IMR-90 (cell line): ENCODE measurements at regions not wholly inside any gene's neighbourhood (a gene's known extent, or its start where the extent isn't known, plus 50 kb on each side); places are given as distances from the start of the nearest gene placed in this dataset.

Source experiments
- ATAC-seq: fragments of 200-7000 bp; cut with Tn5 transposase; 2 replicates; pipeline ENCODE4 v1.9.1; 2020; ENCODE audit warnings: low read depth, mild to moderate bottlenecking, moderate library complexity
- BruUV-seq: library from RNA; stranded (reverse); fragments of 400-500 nt; replicated peaks from 2 replicates; lab custom pipeline; 2021; lab: Mats Ljungman, UMichigan
- CTCF ChIA-PET: fragments of 300-600 bp; formaldehyde crosslinking; extraction: SDS; loops from one replicate; lab custom pipeline; 2021; ENCODE audit warnings: antibody characterized with exemption; lab: Yijun Ruan, JAX
- POLR2A ChIA-PET: fragments of 300-600 bp; sonication (Branson Sonifier 250); formaldehyde crosslinking; loops from one replicate; lab custom pipeline; 2022; ENCODE audit warnings: antibody characterized with exemption; ENCODE audit not compliant: unreplicated experiment; lab: Charles Lee
- DNase-seq: peaks from one replicate; pipeline ENCODE4 v3.0.0; 2013
- H2AFZ ChIP-seq: replicated peaks from 2 replicates; pipeline ENCODE3; 2013; ENCODE audit warnings: low read length, mild to moderate bottlenecking; ENCODE audit not compliant: poor library complexity
- H2AK5ac ChIP-seq: 2 replicates; pipeline ENCODE4 v1.6.1; 2013; ENCODE audit warnings: low read depth, low read length, inconsistent platforms
- H2AK9ac ChIP-seq: replicated peaks from 2 replicates; pipeline ENCODE3; 2013; ENCODE audit warnings: mild to moderate bottlenecking, low read depth, low read length, moderate library complexity; ENCODE audit not compliant: poor library complexity
- H2BK120ac ChIP-seq: 2 replicates; pipeline ENCODE4 v1.6.1; 2013; ENCODE audit warnings: low read depth, low read length, inconsistent platforms
- H2BK15ac ChIP-seq: 3 replicates; pipeline ENCODE4 v1.6.1; 2013; ENCODE audit warnings: low read depth, low read length, inconsistent platforms
- H2BK20ac ChIP-seq: 2 replicates; pipeline ENCODE4 v1.6.1; 2013; ENCODE audit warnings: low read depth, mild to moderate bottlenecking, inconsistent platforms, low read length, moderate library complexity
- H2BK5ac ChIP-seq: 2 replicates; pipeline ENCODE4 v1.6.1; 2013; ENCODE audit warnings: mild to moderate bottlenecking, low read depth, low read length, inconsistent platforms; ENCODE audit not compliant: poor library complexity, severe bottlenecking
- H3K14ac ChIP-seq: replicated peaks from 2 replicates; pipeline ENCODE4 v1.6.1; 2013; ENCODE audit warnings: low read depth, low read length, inconsistent platforms
- H3K18ac ChIP-seq: 2 replicates; pipeline ENCODE4 v1.6.1; 2013; ENCODE audit warnings: low read depth, low read length, control low read depth
- H3K23ac ChIP-seq: 2 replicates; pipeline ENCODE4 v1.6.1; 2013; ENCODE audit warnings: low read depth, low read length, inconsistent platforms
- H3K27ac ChIP-seq: 2 replicates; pipeline ENCODE4 v1.5.1; 2013; ENCODE audit warnings: mild to moderate bottlenecking, control low read depth, low read length; ENCODE audit not compliant: insufficient read depth
- H3K27me3 ChIP-seq: 2 replicates; pipeline ENCODE4 v1.6.1; 2013; ENCODE audit warnings: low read length; ENCODE audit not compliant: control insufficient read depth, insufficient read depth
- H3K36me3 ChIP-seq: 2 replicates; pipeline ENCODE4 v1.6.1; 2013; ENCODE audit warnings: low read length, mixed read lengths; ENCODE audit not compliant: control insufficient read depth, insufficient read depth
- H3K4ac ChIP-seq: 2 replicates; pipeline ENCODE4 v1.6.1; 2013; ENCODE audit warnings: low read depth, low read length, inconsistent platforms
- H3K4me1 ChIP-seq: 2 replicates; pipeline ENCODE4 v1.6.1; 2013; ENCODE audit warnings: low read length, mixed read lengths; ENCODE audit not compliant: control insufficient read depth, insufficient read depth
- H3K4me2 ChIP-seq: 2 replicates; pipeline ENCODE4 v1.6.1; 2013; ENCODE audit warnings: low read depth, mild to moderate bottlenecking, control low read depth, low read length, moderate library complexity
- H3K4me3 ChIP-seq: 2 replicates; pipeline ENCODE4 v1.5.1; 2013; ENCODE audit warnings: low read depth, mild to moderate bottlenecking, control low read depth, low read length, moderate library complexity; ENCODE audit not compliant: insufficient read depth
- H3K56ac ChIP-seq: 2 replicates; pipeline ENCODE4 v1.6.1; 2013; ENCODE audit warnings: low read length, inconsistent platforms; ENCODE audit not compliant: insufficient read depth; ENCODE audit errors: extremely low read depth
- H3K79me1 ChIP-seq, 2 experiments: 2 replicates each; pipeline ENCODE4 v1.6.1; 2013; ENCODE audit warnings: low read length in 2 of 2, inconsistent platforms in 1 of 2, low read depth in 1 of 2
- H3K9ac ChIP-seq: 2 replicates; pipeline ENCODE4 v1.6.1; 2013; ENCODE audit warnings: low read depth, low read length, control low read depth
- H3K9me1 ChIP-seq: 2 replicates; pipeline ENCODE4 v1.6.1; 2013; ENCODE audit warnings: low read length, inconsistent platforms; ENCODE audit not compliant: insufficient read depth
- H3K9me3 ChIP-seq: 2 replicates; pipeline ENCODE4 v1.6.1; 2013; ENCODE audit warnings: low read length; ENCODE audit not compliant: control insufficient read depth, insufficient read depth
- H4K20me1 ChIP-seq: 2 replicates; pipeline ENCODE4 v1.6.1; 2013; ENCODE audit warnings: low read length, inconsistent platforms; ENCODE audit not compliant: insufficient read depth
- H4K5ac ChIP-seq: 2 replicates; pipeline ENCODE4 v1.6.1; 2013; ENCODE audit warnings: mild to moderate bottlenecking, low read depth, low read length, control low read depth
- H4K8ac ChIP-seq, 2 experiments: 2 replicates each; pipeline ENCODE4 v1.6.1; 2013; ENCODE audit warnings: low read depth in 2 of 2, low read length in 2 of 2, control low read depth in 1 of 2, inconsistent platforms in 1 of 2
- H4K91ac ChIP-seq: 2 replicates; pipeline ENCODE4 v1.6.1; 2013; ENCODE audit warnings: low read depth, low read length, inconsistent platforms; ENCODE audit not compliant: insufficient read depth
- BHLHE40 ChIP-seq: fragments of 150-350 bp; IDR thresholded peaks from 2 replicates; pipeline ENCODE4 v1.6.1; 2016; ENCODE audit warnings: mild to moderate bottlenecking, low read depth, low read length
- CEBPB ChIP-seq: IDR thresholded peaks from 2 replicates; pipeline ENCODE4 v1.6.1; 2012; ENCODE audit warnings: low read depth, low read length, improper control_type of control experiment
- CHD1 ChIP-seq: IDR thresholded peaks from 2 replicates; pipeline ENCODE4 v1.6.1; 2012; ENCODE audit warnings: low read depth, low read length, improper control_type of control experiment
- CTCF ChIP-seq: conservative IDR thresholded peaks from 2 replicates; pipeline ENCODE4 v1.5.1; 2012; ENCODE audit warnings: mild to moderate bottlenecking, low read depth, low read length, improper control_type of control experiment
- ELK1 ChIP-seq: fragments of 150-350 bp; IDR thresholded peaks from 2 replicates; pipeline ENCODE4 v1.6.1; 2016; ENCODE audit warnings: low read depth, mild to moderate bottlenecking, low read length, moderate library complexity, borderline replicate concordance
- FOS ChIP-seq: fragments of 150-350 bp; IDR thresholded peaks from 2 replicates; pipeline ENCODE4 v1.6.1; 2016; ENCODE audit warnings: low read depth, low read length
- MAFK ChIP-seq: IDR thresholded peaks from 2 replicates; pipeline ENCODE4 v1.6.1; 2012; ENCODE audit warnings: low read depth, low read length, improper control_type of control experiment
- MAZ ChIP-seq: IDR thresholded peaks from 2 replicates; pipeline ENCODE4 v1.6.1; 2012; ENCODE audit warnings: low read depth, mild to moderate bottlenecking, low read length, improper control_type of control experiment, moderate library complexity, borderline replicate concordance
- MXI1 ChIP-seq: IDR thresholded peaks from 2 replicates; pipeline ENCODE4 v1.6.1; 2012; ENCODE audit warnings: low read depth, mild to moderate bottlenecking, low read length, moderate library complexity, borderline replicate concordance
- NFE2L2 ChIP-seq: fragments of 150-350 bp; IDR thresholded peaks from 2 replicates; pipeline ENCODE4 v1.6.1; 2016; ENCODE audit warnings: low read depth, mild to moderate bottlenecking, low read length
- POLR2A ChIP-seq: IDR thresholded peaks from 2 replicates; pipeline ENCODE4 v1.6.1; 2012; ENCODE audit warnings: mild to moderate bottlenecking, low read depth, low read length
- RAD21 ChIP-seq: IDR thresholded peaks from 2 replicates; pipeline ENCODE4 v1.6.1; 2012; ENCODE audit warnings: low read length, improper control_type of control experiment
- RCOR1 ChIP-seq: IDR thresholded peaks from 2 replicates; pipeline ENCODE4 v1.6.1; 2012; ENCODE audit warnings: mild to moderate bottlenecking, low read length, improper control_type of control experiment; ENCODE audit not compliant: insufficient replicate concordance
- RFX5 ChIP-seq: IDR thresholded peaks from 2 replicates; pipeline ENCODE4 v1.8.0; 2012; ENCODE audit warnings: low read depth, mild to moderate bottlenecking, low read length, moderate library complexity
- SMC3 ChIP-seq: fragments of 150-350 bp; IDR thresholded peaks from 2 replicates; pipeline ENCODE4 v1.6.1; 2016; ENCODE audit warnings: low read depth, mild to moderate bottlenecking, antibody characterized with exemption, low read length, moderate library complexity
- USF2 ChIP-seq: fragments of 150-350 bp; IDR thresholded peaks from 2 replicates; pipeline ENCODE4 v1.6.1; 2017; ENCODE audit warnings: mild to moderate bottlenecking, antibody characterized with exemption, low read length, low read depth
- WGBS, 2 experiments: methylation state at CpG; one replicate each; pipeline versions ENCODE4 v1.1.5 to v1.1.7; 2013; ENCODE audit warnings: missing lambda C conversion rate in 2 of 2; ENCODE audit not compliant: insufficient read length in 1 of 2; ENCODE audit errors: extremely low coverage in 2 of 2; 5-methylcytosine and 5-hydroxymethylcytosine counted together
- dilution Hi-C: fragments of 300-500 bp; cut with HindIII; formaldehyde crosslinking; loops from one replicate; pipeline ENCODE4 v1.14.3; 2018; ENCODE audit warnings: low sequenced_read_pairs; ENCODE audit not compliant: unreplicated experiment
- in situ Hi-C: fragments of 300-500 bp; cut with MboI; formaldehyde crosslinking; loops from 3 replicates; pipeline ENCODE4 v1.14.3; 2019; ENCODE audit warnings: low sequenced_read_pairs, inconsistent platforms, mixed read lengths
- intact Hi-C: fragments of 100-400 bp; cut with micrococcal nuclease; formaldehyde crosslinking; loops from 2 replicates; pipeline ENCODE4 v1.10.0; 2022

GRCh38 chr17:12310811-12311210 lies 290.1 kb downstream of the MAP2K4 start:
- no peaks in the 10 kb centered on the region for H3K4me1 ChIP-seq
- H3K9me1 ChIP-seq, result no peaks in the 10 kb centered on the region
- H3K4me2 ChIP-seq, result no peak overlapping the region
- H4K8ac ChIP-seq, result no peak overlapping the region
- in situ Hi-C loops, result no loop called here
- no CpG with 5 or more reads among the region's 1 CpG for WGBS, 2 experiments
- ChIA-PET CTCF (no interaction called here), POLR2A (no interaction called here)
- DNase-seq, result no peak
- no peaks in the 10 kb centered on the region for H3K27me3 ChIP-seq
- no peaks in the 10 kb centered on the region; the same call in 1 of the 2 replicates for H3K9me3 ChIP-seq
- no peak overlapping the region for H3K27ac ChIP-seq
- H4K5ac ChIP-seq, result no peak overlapping the region
- no peaks in the 10 kb centered on the region for H4K20me1 ChIP-seq
- H3K36me3 ChIP-seq, result no peaks in the 10 kb centered on the region
- intact Hi-C loops, result no loop called here
- no peak overlapping the region for H2BK120ac ChIP-seq
- dilution Hi-C loops, result no loop called here
- no peak overlapping the region for H2BK15ac ChIP-seq
- no peak for TF ChIP-seq USF2
- TF ChIP-seq SMC3, result no peak
- no peak for TF ChIP-seq MAFK
- TF ChIP-seq MXI1, result no peak
- TF ChIP-seq CHD1, result no peak
- TF ChIP-seq CEBPB, result no peak
- no peak for TF ChIP-seq POLR2A
- TF ChIP-seq RAD21, result no peak
- no peak for TF ChIP-seq BHLHE40
- TF ChIP-seq NFE2L2, result no peak
- no peak for TF ChIP-seq MAZ
- TF ChIP-seq FOS, result no peak
- no peak for TF ChIP-seq RFX5
- TF ChIP-seq CTCF, result no peak
- no peak for TF ChIP-seq RCOR1
- no peak for TF ChIP-seq ELK1
- H2BK20ac ChIP-seq, result no peak overlapping the region
- H3K14ac ChIP-seq, result no peak overlapping the region
- no peak overlapping the region for H2BK5ac ChIP-seq
- no peak overlapping the region for H3K4ac ChIP-seq
- no peak for ATAC-seq
- H2AK9ac ChIP-seq, result no peak overlapping the region
- H3K23ac ChIP-seq, result no peak overlapping the region
- BruUV-seq, result no TSS peak
- H3K18ac ChIP-seq, result no peak overlapping the region
- H3K4me3 ChIP-seq, result no peak overlapping the region
- H3K9ac ChIP-seq, result no peak overlapping the region
- H4K91ac ChIP-seq, result no peak overlapping the region
- no peak overlapping the region for H2AFZ ChIP-seq
- no peaks in the 10 kb centered on the region for H3K79me1 ChIP-seq
- no peak overlapping the region for H3K56ac ChIP-seq
- no peak overlapping the region for H2AK5ac ChIP-seq
